Suppressor macrophage treated with lipopolysaccharide for 4 hours (primary cell): ENCODE measurements at regions not wholly inside any gene's neighbourhood (a gene's known extent, or its start where the extent isn't known, plus 50 kb on each side); places are given as distances from the start of the nearest gene placed in this dataset.
"Not testable (repeated sequence)": the region's sequence is repeated elsewhere in the genome, so short reads cannot be mapped to it uniquely, and the experiment has no call there.

ENCODE experiments used
- DNase-seq: peaks from one replicate; pipeline ENCODE4 v3.0.0-alpha.2; 2020

DNA sequence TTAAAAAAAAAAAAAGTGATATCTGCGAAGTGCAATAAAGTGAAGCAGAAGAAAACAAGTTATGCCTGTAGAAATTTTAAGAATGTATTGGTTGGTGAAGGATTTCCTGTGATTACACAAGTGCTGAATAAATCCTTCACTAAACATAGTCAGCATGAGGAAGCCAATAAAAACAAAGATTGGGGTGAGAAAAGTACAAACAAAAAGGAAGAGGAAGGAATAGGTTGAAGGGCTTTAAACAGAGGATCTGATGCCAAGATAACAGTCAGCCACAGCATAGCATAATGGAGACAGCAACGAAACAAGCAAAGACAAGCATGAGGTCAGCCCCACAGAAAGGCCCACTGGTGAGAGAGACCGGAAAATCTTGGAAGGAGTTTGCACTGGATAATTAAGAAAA is 372.2 kb downstream of the ADAM29 start:
- no peak for DNase-seq

DNA sequence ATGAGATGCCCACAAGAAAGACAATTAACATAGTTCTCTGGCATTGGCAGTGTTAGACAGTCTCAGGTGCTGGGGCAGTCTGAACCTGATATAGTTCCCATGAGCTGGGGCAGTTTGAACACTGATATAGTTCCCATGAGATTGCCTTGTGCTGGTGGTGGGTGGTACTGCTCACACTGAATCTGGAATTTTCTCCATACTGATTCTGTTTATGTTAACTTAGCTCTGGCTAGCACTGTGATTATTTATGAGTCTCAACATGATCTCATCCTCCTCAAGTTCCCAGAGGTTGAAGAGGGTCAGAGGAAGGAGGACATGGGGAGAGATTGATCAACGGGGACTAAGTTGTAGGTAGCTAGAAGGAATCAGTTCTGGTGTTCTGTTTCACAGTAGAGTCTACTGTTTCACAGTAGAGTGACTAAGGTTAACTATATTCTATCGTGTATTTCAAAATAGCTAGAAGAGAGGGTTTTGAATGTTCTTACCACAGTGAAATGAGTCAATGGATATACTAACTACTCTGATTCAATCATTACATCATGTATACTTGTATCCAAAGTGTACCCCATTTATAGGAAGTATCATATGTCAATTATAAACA is 379.9 kb downstream of the ADAM29 start:
- DNase-seq: no peak

DNA sequence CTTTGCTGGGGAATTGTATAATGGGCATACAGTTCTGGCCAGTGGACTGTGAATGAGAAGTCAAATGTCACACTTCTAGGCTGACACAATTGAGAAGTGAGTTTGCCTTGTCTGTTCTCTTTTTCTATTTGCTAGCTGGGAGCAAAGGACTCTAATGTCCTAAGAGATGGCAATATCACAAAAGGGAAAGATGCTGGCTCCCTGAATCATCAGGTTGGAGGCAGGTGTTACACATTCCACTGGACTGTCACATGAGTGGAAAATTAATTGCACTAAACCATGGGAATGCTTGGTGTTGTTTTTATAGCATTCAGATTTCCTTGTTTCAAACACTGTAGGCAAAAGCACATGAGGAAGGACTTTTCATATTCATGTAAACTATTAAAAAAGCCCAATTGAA is 388.3 kb downstream of the ADAM29 start:
- no peak for DNase-seq

DNA sequence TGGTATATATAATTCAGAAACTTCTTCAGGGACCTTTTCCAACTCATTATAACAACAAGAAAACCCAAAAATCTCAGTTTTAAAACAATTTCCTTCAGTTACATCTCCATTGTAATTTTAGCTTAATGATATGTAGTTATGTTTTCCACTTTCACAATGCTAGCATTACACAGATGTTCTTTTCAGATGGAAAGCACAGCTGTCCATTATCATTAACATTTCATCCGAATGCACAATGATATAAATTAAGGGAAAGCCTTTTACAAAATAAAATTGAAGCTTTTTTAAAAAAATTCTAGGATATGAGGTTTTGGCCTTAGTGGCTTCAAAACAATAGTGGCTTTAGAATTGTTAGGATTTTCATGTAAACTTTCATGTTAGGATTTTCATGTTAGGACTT is 389.2 kb downstream of the ADAM29 start:
- no peak for DNase-seq

DNA sequence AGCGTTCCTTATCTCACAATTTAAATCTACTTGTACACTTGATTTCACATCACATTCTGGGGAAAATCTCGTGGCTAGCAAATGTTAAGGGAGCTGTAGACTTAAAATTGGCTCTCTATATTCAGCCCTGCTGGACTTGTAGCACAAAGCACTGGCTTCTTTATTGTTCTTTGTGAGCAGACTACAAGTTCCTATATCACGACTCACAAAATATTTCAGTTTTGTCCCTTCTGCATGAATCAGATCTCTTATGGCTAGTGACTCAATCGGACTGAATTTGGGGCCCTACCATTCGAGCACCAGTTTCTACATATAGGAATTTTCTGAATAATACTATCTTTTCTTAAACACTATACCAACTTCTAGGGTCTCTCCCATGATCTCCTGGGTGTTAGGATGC is 390.1 kb downstream of the ADAM29 start:
- DNase-seq: no peak

DNA sequence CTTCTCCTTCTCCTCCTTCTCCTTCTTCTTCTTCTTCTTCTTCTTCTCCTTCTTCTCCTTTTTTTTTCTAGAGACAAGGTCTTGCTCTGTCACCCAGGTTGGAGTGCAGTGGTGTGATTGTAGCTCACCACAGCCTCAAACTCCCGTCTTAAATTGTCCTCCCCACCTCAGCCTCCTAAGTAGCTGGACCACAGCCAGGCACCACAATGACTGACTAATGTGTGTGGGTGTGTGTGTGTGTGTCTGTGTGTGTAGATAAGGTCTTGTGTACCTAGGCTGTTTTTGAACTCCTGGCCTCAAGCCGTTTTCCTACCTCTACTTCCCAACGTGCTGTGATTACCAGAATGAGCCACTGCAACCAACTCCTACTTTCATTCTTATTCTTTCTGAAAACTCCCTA is 390.9 kb downstream of the ADAM29 start:
- DNase-seq: no peak

DNA sequence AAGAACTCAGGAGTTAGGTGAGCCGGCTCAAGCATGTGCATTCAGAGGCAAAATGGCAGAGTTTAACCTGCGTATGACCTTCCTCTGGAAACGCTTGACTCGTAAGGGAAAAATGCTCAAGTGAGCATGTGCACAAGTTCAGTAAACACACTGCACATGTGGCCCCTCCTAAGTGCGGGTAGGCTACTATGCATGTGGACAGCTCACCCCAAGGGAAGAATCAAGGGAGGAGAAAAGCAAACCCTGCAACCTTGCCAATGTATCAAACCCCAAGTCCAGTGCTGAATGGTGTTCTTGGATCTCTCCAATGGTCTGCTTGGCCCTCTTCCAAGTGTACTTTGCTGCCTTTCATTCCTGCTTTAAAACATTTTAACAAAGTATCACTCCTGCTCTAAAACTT is 407.1 kb downstream of the ADAM29 start:
- no peak for DNase-seq

DNA sequence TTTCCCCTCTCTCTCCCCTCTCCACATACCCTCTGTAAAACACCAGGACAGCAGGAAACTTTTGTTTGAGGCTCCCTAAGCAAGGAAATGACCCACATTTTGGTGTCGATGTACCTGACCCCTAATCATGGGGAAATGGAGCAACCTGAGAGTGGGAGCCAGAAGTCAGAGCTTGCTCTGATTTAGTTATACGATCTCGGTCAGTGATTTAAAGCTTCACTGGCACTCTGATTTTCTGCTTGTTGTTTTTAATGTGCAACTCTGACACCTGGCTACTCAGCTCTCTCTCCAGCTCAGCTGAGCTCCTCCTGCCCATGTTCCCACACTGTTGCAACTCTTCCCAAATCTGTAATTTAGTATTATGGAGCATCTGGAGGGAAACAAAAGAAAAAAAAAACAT is 408.6 kb downstream of the ADAM29 start:
- DNase-seq: no peak

DNA sequence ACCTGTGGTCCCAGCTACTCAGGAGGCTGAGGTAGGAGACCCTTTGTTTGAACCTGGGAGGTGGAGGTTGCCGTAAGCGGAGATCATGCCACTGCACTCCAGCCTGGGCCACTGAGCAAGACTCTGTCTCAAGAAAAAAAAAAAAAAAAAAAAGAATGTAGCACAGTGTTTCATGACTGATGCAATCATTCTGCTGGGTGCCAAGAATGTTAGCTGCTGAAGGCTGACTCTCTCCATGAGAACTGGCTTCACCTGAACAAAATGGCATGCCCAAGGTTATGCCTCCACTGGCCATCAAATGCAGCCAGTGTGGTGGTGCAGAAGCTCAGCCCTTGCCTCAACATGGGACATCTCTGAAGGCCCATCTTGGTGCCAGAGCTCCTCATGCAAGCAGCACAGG is 412.1 kb downstream of the ADAM29 start:
- DNase-seq: no peak

DNA sequence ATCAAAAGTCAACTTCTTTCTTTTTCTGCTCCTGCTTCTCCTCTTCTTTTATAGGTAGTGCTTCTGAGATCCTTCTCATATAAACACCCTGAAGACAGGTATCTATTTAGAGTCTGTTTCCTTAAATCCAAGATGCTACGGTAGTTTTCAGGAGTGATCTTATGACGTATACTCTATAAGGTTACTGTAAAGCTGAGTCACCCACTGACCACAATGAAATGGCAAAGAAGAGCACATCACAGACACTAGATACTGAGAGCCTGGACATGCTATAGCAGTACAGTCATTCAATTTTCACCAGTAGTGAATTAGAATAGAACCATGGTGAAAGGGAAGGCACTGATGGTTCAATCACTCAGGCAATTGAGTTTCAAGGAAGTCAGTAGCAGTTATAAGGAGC is 412.5 kb downstream of the ADAM29 start:
- DNase-seq: no peak

DNA sequence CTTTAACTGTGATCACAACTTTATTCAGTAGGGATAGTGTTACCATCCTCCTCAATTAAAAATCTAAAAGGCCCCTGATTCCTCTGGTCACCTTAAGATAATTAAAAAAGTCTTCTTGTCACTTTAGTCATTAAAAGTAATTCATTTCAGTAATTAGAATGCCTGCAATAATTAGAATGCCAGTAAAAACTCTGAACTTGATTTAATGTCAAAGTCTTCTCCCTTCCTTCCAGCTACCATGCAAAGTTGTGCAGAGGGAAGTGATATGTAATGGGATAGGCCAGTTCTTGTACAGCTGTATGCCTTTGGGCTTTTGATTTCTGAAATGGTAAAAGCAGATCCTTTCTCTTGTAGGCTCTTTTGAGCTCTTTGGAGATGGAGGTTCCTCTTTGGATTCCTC is 417.2 kb downstream of the ADAM29 start:
- no peak for DNase-seq

DNA sequence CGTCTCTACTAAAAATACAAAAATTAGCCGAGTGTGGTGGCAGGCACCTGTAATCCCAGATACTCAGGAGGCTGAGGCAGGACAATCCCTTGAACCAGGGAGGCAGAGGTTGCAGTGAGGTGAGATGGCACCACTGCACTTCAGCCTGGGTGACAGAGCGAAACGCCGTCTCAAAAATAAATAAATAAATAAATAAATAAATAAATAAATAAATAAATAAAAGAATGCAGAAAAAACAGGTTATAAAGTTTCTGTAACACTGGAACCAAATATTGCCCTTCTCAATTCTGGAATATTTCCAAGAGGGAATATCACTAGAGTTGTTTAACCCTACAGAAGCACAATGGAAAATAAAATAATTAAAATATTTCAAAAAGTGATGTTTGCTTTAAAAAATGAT is 418.4 kb downstream of the ADAM29 start:
- DNase-seq: not testable (repeated sequence)

DNA sequence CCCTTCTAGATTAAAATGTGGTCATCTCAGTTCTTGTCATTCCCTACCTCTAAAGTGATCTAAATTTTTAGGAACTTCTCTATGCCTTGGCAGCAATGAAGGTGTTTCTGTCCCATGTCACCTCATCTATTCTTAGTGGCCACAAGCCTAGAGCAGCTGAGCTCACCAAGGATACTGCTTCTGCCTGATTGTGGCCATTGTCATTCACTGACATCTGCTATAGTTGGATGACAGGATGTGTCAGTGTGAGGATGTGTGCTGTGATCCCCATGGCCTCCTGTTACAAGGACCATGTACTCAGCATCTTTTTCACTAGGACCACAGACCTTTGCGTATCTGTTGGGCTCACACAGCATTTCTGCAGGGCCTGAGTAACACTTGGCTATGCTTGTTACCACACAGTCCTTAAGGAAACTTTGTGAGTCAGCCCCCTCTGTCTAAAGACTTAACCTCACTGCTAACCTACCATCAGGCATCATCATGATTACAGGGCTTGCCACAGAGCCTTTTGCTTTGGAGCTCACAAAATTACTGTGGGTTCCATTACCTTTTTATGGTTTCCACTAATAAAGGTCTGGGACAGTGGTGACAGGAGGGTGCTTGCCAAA is 421.0 kb downstream of the ADAM29 start:
- DNase-seq: no peak

DNA sequence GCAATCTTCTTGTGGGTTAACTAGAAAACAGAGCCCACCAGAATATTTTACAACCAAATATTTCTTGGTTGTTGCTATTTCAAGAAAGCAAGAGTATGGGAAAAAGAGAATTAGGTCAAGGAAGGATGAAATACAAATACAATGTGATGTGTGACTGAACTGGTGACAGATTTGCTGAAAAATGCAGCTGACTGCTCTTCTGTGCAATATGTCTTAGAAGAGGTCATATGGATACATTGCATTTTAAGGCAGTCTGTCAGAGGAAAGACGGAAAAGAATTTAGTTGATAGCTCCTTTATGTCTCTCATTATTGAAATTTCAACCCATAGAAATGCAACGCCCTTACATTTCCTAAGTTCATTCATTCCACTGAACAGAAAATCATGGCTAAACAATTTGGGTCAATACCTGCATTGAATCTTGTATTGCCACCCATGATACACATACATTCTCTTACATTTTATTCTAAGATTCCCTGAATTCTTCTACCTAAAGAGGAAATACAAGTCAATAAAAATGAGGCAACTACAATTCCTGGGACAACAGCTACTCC is 423.1 kb downstream of the ADAM29 start:
- no peak for DNase-seq

DNA sequence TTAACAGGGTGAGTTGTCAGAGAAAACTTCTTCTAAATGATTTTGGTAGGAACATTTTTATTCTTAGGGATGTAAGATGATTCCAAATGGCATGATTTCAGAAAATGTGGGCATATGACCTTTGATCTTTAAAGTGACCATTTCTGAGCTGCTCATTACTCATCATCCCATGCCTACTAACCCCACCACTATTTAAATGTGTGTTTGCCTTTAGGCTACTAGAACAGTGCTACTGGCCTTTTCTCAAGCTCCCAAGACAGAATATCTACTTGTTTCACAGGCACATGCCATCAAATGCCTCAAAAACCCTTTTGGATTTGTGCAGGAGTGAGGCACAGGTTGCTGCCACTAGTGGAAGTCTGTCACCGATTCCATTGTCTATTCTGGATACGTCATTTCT is 428.2 kb downstream of the ADAM29 start:
- DNase-seq: no peak

DNA sequence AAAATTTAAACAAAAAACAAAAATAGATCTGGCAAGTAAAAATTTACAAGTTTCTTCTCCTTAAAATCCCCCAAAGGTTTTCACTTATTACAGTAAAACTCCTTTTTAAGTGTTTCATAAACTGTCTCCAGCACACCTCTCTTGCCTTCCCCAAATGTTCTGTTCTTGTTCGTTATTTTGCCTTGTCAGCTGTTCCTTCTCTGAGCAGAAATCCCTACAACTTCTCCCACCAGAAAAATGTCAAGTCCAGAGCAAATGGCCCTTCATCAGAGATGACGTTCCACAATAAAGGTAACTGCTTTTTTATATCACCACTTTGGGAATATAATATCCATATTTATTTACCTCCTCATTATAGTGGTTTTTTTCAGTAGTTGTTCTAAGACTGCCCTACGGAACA is 432.1 kb downstream of the ADAM29 start:
- DNase-seq: no peak

DNA sequence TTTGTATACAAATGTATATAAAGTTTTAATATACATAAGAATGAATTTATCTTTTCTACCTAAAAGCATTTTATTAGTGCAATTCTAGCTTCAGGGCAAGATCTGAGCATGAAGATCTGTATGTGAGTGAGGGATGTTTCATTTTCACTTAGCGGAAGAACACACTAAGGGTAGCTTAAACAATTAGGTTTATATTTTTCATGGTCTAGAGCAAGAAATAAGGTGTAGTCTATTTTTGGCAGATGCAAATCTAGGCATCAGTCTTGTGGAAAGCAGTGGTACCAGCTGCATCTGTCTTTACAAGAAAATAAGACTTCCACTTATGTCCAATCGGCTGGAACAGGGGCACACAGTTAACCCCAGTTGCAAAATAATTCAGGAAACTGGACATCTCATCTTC is 433.3 kb downstream of the ADAM29 start:
- DNase-seq: no peak

DNA sequence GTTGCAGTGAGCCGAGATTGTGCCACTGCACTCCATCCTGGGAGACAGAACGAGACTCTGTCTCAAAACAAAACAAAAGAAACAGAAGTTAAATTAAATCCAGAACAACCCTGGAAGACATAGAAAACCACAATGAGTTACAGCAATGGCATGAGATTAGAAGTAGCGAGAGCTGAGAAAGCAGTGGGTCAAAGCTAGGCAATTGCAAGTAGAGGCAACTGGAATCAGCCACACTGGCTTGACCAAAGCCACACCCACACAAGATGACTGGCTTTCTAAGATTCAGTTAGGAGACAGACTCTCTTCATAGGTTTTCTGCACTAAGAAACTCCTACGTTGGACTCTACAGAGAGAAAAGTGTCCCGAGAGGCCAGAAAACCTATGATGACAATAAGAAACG is 443.0 kb downstream of the GPM6A start:
- DNase-seq: no peak

DNA sequence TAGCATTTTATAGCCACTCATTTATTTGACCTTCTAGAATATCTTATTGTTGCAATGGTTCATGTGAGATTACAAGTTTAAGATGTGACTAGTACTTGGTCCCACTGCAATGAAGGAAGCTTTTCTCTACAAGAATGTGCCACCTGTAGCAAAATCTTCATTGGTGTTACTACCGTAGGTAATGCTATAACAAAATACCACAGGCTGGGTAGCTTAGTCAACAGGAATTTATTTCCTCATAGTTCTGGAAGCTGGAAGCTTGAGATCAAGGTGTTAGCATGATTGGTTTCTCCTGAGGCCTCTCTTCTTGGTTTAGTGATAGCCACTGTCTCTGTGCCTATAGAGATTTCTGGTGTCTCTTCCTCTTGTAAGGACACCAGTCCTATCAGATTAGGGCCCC is 441.0 kb downstream of the GPM6A start:
- no peak for DNase-seq

DNA sequence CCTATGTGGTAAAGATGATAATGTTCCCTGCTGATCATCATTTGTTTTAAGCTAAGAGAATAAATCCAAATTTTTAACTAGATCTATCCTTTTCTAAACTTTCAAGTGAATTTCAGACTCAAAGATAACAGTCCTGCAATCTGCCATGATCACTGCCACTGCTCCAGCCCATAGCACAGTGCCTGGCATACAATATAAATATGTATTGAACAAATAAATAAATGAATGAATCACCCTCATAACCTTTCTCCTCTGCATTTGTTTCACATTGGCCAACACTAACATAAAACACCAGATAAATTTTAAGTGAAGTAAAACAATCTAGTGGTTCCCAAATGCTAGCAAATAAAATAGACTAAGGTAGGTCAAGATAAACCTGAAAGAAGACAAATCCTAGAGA is 439.0 kb downstream of the GPM6A start:
- no peak for DNase-seq

DNA sequence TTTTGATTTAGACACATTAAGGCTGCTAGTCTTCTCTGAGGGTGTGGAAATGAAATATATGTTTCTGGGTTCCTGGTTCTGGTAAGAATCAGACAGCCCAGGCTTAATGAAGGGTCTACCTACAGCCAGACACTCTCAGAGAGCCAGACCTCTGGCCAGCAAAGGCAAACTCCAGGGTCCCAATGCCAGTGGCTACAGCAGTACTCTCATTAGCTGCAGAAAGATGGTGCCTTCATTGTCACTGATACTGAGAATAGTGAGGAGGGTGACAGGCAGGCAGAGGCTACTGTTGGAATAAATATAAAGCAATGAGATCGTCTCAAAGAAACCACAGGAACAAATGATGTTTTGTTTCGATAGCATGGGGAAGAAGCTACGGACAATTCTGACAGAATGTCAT is 437.6 kb downstream of the GPM6A start:
- no peak for DNase-seq

DNA sequence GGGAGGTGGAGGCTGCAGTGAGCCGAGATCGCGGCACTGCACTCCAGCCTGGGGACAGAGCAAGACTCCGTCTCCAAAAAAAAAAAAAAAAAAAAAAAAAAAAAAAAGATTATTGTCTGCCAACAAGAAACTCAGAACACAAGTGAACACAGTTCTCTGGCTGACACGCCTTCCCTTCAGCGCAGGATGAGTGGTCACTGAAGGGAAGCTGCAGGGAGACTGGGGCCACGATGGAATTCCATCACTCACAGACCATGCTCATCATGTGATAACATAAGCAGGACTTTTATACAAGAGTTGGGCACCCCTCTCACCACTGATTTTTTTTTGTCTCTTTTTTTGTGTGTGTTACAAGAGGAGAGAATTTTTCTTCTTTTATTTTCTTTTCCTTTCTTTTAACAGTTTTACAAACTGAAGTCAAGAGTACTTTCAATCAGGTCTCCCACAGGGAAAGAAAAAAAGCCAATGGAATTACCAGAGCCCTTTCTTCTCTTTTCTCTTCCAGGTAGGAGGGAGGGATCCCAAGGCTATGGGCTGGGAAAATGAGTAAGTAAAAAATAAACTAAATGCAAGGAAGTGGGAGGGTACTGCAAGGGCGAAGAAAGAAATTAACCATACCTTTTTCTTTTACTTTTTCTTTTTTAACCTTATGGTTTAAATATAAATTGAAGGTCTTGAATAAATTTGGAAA is 435.6 kb downstream of the GPM6A start:
- no peak for DNase-seq

DNA sequence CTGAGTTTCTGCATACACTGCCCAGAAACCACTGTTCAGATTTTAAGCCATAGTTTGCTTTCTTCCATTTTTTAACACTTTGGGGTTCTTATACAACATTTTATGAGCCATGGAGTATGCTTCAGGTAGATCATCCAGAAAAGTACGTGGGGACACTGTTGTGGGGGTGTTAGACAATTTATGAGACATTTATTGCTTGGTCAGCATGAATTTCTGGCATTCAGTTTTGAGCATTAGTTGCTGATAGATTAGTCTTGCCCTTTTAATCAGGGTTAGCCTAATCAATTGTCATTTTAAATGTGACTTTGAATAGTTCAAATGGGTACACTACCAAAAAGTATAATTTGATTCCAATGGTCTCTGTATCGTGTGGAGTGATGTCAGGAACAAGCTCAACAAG is 434.9 kb downstream of the GPM6A start:
- DNase-seq: no peak

DNA sequence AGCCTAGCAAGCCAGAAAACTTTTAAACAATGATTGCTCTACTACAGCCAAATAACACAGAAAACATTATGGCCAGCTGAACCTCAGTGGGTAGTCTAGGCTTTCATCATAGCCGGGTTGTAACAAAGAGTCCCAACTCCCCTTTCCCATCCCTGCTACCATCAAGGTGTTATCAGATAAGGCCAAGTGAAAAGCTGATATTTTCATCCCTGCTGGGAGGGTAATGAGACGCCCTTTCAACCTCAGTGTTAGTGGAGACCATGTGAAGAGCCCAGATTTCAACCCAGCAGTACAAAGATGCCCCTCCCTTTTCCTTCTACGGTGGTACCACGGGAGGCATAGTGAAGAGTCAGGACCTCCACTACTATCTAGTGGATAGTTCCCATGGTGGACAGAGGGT is 433.7 kb downstream of the GPM6A start:
- DNase-seq: no peak

DNA sequence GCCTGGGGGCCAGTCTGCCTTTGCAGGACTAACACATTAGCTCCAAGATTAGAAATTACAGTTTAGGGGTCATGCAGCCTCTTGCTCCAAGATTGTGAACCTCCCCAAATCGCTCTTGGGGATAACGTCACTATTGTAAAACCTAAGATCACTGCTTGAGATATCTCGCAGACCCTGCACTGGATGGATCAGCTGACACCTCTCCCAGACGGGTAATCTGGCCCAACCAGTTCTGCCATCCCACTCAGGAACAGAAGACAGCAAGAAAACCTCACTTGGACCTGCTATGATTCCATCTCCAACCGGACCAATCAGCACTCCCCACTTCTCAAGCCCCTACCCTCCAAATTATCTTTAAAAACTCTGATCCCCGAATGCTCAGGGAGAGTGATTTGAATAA is 431.2 kb downstream of the GPM6A start:
- no peak for DNase-seq
